Smooth muscle cell (in vitro differentiated cells): ENCODE measurements at regions not wholly inside any gene's neighbourhood (a gene's known extent, or its start where the extent isn't known, plus 50 kb on each side); places are given as distances from the start of the nearest gene placed in this dataset.
"Not testable (repeated sequence)": the region's sequence is repeated elsewhere in the genome, so short reads cannot be mapped to it uniquely, and the experiment has no call there.

Source experiments
- DNase-seq: peaks from one replicate; lab custom pipeline; 2025; ENCODE audit not compliant: unreplicated experiment; lab: John Stamatoyannopoulos, UW
- H2AFZ ChIP-seq: fragments of 200-600 bp; sonication (generic); 2 replicates; pipeline ENCODE4 v1.6.0; 2016; ENCODE audit warnings: antibody characterized with exemption, low read depth, mild to moderate bottlenecking
- H3F3A ChIP-seq: fragments of 200-600 bp; sonication (generic); 2 replicates; pipeline ENCODE4 v1.6.0; 2017; ENCODE audit warnings: antibody characterized with exemption, low read depth
- H3K27ac ChIP-seq: fragments of 200-600 bp; sonication (generic); 2 replicates; pipeline ENCODE4 v1.5.1; 2016; ENCODE audit warnings: low read depth, mild to moderate bottlenecking
- H3K27me3 ChIP-seq: fragments of 200-600 bp; sonication (generic); 2 replicates; pipeline ENCODE4 v1.6.1; 2016; ENCODE audit warnings: low read depth, mild to moderate bottlenecking
- H3K36me3 ChIP-seq: fragments of 200-600 bp; sonication (generic); 2 replicates; pipeline ENCODE4 v1.5.1; 2016; ENCODE audit warnings: low read depth
- H3K4me1 ChIP-seq: fragments of 200-600 bp; sonication (generic); 2 replicates; pipeline ENCODE4 v1.5.1; 2016; ENCODE audit warnings: low read depth
- H3K4me2 ChIP-seq: fragments of 200-600 bp; sonication (generic); 2 replicates; pipeline ENCODE4 v1.6.0; 2016; ENCODE audit warnings: mild to moderate bottlenecking
- H3K4me3 ChIP-seq: fragments of 200-600 bp; sonication (generic); 2 replicates; pipeline ENCODE4 v1.5.1; 2016; ENCODE audit warnings: mild to moderate bottlenecking
- H3K79me2 ChIP-seq: fragments of 200-600 bp; sonication (generic); 2 replicates; pipeline ENCODE4 v1.6.0; 2016; ENCODE audit warnings: low read depth, mild to moderate bottlenecking
- H3K9ac ChIP-seq: fragments of 200-600 bp; sonication (generic); 2 replicates; pipeline ENCODE4 v1.6.0; 2016; ENCODE audit warnings: low read depth
- H3K9me3 ChIP-seq: fragments of 200-600 bp; sonication (generic); replicated peaks from 2 replicates; pipeline ENCODE4 v1.5.1; 2016; ENCODE audit warnings: low read depth
- H4K20me1 ChIP-seq: fragments of 200-600 bp; sonication (generic); 2 replicates; pipeline ENCODE4 v1.6.0; 2016; ENCODE audit warnings: low read depth
- WGBS: methylation state at CpG from one replicate; pipeline ENCODE4 v1.1.7; 2016; ENCODE audit warnings: low lambda C conversion rate; 5-methylcytosine and 5-hydroxymethylcytosine counted together
- TF ChIP-seq, protein P1 (sequence below): fragments of 200-600 bp; sonication (generic); IDR thresholded peaks from 2 replicates; pipeline ENCODE4 v1.5.1; 2017; ENCODE audit warnings: borderline replicate concordance, mild to moderate bottlenecking, antibody characterized with exemption; ENCODE audit not compliant: insufficient read depth, poor library complexity, severe bottlenecking

DNA sequence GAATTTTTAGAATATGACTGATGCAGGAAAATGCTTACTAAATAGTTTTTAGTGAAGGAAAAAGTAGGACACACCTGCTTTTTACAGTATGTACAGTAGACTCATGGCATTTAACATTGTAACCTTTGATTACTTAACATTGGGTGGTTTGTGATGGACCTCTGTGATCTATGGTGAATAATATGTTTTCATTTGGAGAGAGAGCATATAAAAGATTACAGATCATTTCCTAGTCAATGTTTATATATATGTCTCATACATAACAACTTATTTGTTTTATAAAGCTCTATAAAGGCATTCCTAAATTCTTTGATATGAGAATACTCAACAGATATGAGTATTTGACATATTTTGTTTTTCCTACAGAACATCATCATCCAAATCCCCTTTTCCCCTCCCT lies 129.3 kb upstream of the PDE7B start:
- no peak overlapping the region for H3K27ac ChIP-seq
- H3F3A ChIP-seq = no peaks in the 10 kb centered on the region
- TF ChIP-seq, protein P1, sequence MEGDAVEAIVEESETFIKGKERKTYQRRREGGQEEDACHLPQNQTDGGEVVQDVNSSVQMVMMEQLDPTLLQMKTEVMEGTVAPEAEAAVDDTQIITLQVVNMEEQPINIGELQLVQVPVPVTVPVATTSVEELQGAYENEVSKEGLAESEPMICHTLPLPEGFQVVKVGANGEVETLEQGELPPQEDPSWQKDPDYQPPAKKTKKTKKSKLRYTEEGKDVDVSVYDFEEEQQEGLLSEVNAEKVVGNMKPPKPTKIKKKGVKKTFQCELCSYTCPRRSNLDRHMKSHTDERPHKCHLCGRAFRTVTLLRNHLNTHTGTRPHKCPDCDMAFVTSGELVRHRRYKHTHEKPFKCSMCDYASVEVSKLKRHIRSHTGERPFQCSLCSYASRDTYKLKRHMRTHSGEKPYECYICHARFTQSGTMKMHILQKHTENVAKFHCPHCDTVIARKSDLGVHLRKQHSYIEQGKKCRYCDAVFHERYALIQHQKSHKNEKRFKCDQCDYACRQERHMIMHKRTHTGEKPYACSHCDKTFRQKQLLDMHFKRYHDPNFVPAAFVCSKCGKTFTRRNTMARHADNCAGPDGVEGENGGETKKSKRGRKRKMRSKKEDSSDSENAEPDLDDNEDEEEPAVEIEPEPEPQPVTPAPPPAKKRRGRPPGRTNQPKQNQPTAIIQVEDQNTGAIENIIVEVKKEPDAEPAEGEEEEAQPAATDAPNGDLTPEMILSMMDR = no peak
- no peaks in the 10 kb centered on the region for H3K27me3 ChIP-seq
- no peaks in the 10 kb centered on the region for H3K79me2 ChIP-seq
- no peak overlapping the region for H3K9ac ChIP-seq
- H3K4me1 ChIP-seq = no peaks in the 10 kb centered on the region
- H3K4me2 ChIP-seq = no peak overlapping the region
- no peaks in the 10 kb centered on the region for H3K36me3 ChIP-seq
- no peak for DNase-seq
- no peaks in the 10 kb centered on the region for H4K20me1 ChIP-seq
- H3K4me3 ChIP-seq = no peak overlapping the region
- H3K9me3 ChIP-seq = no peaks in the 10 kb centered on the region
- no peak overlapping the region for H2AFZ ChIP-seq

DNA sequence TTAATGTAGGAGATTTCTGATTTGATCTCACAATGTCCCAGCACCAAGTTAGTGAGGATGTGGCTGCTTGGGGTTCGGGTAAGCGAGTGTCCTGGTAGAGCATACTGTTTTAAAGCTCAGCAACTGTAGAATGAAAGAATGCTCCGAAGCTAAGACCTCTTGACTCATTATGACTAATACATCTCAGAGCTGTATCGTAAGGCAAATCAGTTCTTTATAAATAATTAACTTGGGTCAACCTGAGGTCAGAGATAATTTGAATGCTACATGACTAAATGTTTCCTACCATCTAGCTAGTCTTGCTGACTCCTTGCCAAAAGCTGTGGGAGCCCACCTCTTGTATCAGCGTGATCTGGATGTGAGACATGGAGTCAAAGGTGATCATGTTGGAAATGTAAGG lies 128.8 kb upstream of the PDE7B start:
- Histone ChIP-seq H4K20me1 (no peaks in the 10 kb centered on the region), H3K4me1 (no peaks in the 10 kb centered on the region), H3K4me3 (no peak overlapping the region), H3K36me3 (no peaks in the 10 kb centered on the region), H3K27ac (no peak overlapping the region), H3K9me3 (no peaks in the 10 kb centered on the region), H3K27me3 (no peaks in the 10 kb centered on the region), H3K4me2 (no peak overlapping the region), H3K79me2 (no peaks in the 10 kb centered on the region), H2AFZ (no peak overlapping the region), H3K9ac (no peak overlapping the region), H3F3A (no peaks in the 10 kb centered on the region)
- no peak for DNase-seq
- WGBS = 60% methylated on average over 5 of the region's 5 CpGs
- TF ChIP-seq, protein P1 = no peak

DNA sequence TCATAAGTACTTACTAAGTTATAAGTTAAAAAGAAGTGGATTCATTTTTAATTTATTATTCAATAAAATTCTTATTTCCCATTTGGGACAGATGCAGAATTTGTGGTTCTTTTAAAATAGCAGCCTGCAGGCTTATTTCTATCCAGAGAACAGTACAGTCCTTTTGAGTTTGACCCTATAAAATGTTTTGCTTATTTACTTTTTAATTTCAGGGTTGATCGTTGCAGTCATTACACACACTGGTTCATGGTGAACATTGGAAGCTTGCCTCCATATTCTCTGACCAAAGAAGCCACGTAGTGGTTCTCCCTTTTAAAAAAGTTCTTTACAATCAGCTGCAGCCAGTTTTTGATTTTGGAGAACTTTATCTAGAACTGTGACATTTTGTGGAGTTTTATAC lies 122.9 kb upstream of the PDE7B start:
- H3K27ac ChIP-seq = no peak overlapping the region
- 85% methylated on average over 2 of the region's 2 CpGs for WGBS
- no peak for DNase-seq
- no peak overlapping the region for H2AFZ ChIP-seq
- H3F3A ChIP-seq = no peaks in the 10 kb centered on the region
- H4K20me1 ChIP-seq = no peaks in the 10 kb centered on the region
- no peaks in the 10 kb centered on the region for H3K36me3 ChIP-seq
- H3K4me1 ChIP-seq = no peaks in the 10 kb centered on the region
- H3K27me3 ChIP-seq = no peaks in the 10 kb centered on the region
- no peak overlapping the region for H3K4me2 ChIP-seq
- no peak overlapping the region for H3K4me3 ChIP-seq
- TF ChIP-seq, protein P1 = no peak
- H3K79me2 ChIP-seq = no peaks in the 10 kb centered on the region
- H3K9ac ChIP-seq = no peak overlapping the region
- no peaks in the 10 kb centered on the region for H3K9me3 ChIP-seq

DNA sequence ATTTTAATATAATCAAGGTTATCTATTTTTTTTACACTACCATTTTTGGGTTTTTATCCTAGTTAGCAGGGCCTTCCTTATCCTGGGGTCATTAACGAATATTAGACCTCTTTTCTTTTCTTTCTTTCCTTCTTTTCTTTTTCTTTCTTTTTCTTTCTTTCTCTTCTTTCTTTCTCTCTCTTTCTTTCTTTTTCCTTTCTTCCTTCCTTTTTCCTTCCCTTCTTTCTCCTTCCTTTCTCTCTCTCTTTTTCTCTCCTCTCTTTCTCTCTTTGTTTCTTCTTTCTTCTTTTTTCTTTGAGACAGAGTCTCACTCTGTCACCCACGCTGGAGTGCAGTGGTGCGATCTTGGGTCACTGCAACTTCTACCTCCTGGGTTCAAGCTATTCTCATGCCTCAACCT lies 120.4 kb upstream of the PDE7B start:
- TF ChIP-seq, protein P1 = no peak
- Histone ChIP-seq H2AFZ (no peak overlapping the region), H3K79me2 (no peaks in the 10 kb centered on the region), H3K4me1 (no peaks in the 10 kb centered on the region), H4K20me1 (no peaks in the 10 kb centered on the region), H3K4me3 (no peak overlapping the region), H3K27me3 (no peaks in the 10 kb centered on the region), H3K36me3 (no peaks in the 10 kb centered on the region), H3K27ac (no peak overlapping the region), H3K9ac (no peak overlapping the region), H3F3A (no peaks in the 10 kb centered on the region), H3K4me2 (no peak overlapping the region), H3K9me3 (no peaks in the 10 kb centered on the region)
- 93% methylated on average over 3 of the region's 3 CpGs for WGBS
- DNase-seq = no peak

GRCh38 chr6:135736351-135736750 lies 115.2 kb upstream of the PDE7B start:
- H3K27me3 ChIP-seq, H3K4me1 ChIP-seq, H3K9me3 ChIP-seq, H3K79me2 ChIP-seq, H3K4me3 ChIP-seq, H4K20me1 ChIP-seq, H3K27ac ChIP-seq, H2AFZ ChIP-seq, H3F3A ChIP-seq, DNase-seq, H3K4me2 ChIP-seq, H3K36me3 ChIP-seq, H3K9ac ChIP-seq: not testable (repeated sequence)
- WGBS = 94% methylated on average over 6 of the region's 6 CpGs
